Activated naive CD4-positive, alpha-beta T cell treated with anti-CD3 and anti-CD28 coated beads, Interleukin-2, amount 50 U/mL, for 72 hours (primary cell): ENCODE measurements at regions not wholly inside any gene's neighbourhood (a gene's known extent, or its start where the extent isn't known, plus 50 kb on each side); places are given as distances from the start of the nearest gene placed in this dataset.

Source experiments
- ATAC-seq, 2 donors: fragments of 150-1000 bp; cut with Tn5 transposase; 2 replicates each; pipeline ENCODE4 v1.10.0; 2021; ENCODE audit warnings: mild to moderate bottlenecking in 2 of 2, moderate library complexity in 2 of 2
- DNase-seq, 2 donors: peaks; one replicate each; pipeline ENCODE4 v3.0.0; 2021 to 2022; ENCODE audit warnings: low spot score in 2 of 2
- H3K27ac Mint-ChIP-seq, 2 donors: one replicate each; pipeline ENCODE4 v1.8.0; 2022; ENCODE audit warnings: mild to moderate bottlenecking in 2 of 2, mixed read lengths in 2 of 2
- H3K36me3 Mint-ChIP-seq, 2 donors: one replicate each; pipeline ENCODE4 v1.8.0; 2022; ENCODE audit warnings: mixed read lengths in 2 of 2
- H3K9me3 Mint-ChIP-seq, 2 donors: one replicate each; pipeline ENCODE4 v1.8.0; 2022; ENCODE audit warnings: mixed read lengths in 2 of 2

GRCh38 chr16:6690741-6691140, 641.9 kb upstream of the RBFOX1 start:
- DNase-seq (no peak), ATAC-seq (no peak)
- H3K36me3 Mint-ChIP-seq = peaks cover 6% of the 10 kb centered on the region in 2 donors
- no peak overlapping the region for H3K27ac Mint-ChIP-seq
- peaks cover 10 to 14% of the 10 kb centered on the region in 2 donors for H3K9me3 Mint-ChIP-seq

- no peak for ATAC-seq
- H3K9me3 Mint-ChIP-seq = peaks cover 10 to 12% of the 10 kb centered on the region in 2 donors
- H3K27ac Mint-ChIP-seq = no peak overlapping the region
- H3K36me3 Mint-ChIP-seq = peaks cover 6% of the 10 kb centered on the region in 2 donors
- DNase-seq = no peak
These were observed 643.0 kb upstream of the RBFOX1 start for GRCh38 chr16:6689643-6690042.

GRCh38 chr16:6687593-6687992, 645.1 kb upstream of the RBFOX1 start:
- DNase-seq (no peak), ATAC-seq (no peak)
- H3K27ac Mint-ChIP-seq = no peak overlapping the region
- peaks cover 6% of the 10 kb centered on the region in 2 donors for H3K36me3 Mint-ChIP-seq
- peaks cover 10 to 12% of the 10 kb centered on the region in 2 donors for H3K9me3 Mint-ChIP-seq

DNA sequence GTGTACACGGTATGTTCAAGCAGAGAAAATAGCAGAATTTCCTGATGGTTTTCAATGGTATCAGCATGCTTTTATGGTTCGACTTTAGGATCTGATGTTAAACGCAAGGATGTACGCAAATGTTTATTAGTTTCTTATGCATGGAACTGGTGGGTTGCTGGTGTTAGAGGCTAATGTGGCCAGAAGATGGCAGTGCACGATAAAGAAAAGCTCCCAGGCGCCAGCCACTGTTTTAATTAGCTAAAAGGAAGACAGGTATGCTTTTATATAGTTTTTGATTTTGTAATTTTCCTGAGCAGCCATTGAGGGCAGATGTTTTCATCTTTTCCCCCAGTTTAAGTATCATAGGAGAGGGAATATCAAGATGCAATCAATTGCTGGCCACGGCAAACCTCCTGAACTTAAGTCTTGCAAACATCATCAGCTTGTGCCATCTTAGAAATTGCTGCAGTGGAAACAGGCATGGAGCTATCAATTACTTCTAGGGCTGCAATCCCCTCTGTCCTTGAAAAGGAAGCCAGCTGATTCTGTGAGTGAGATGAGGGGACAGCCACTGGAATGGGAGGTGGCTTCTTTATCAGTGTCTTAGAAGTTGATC, 648.5 kb upstream of the RBFOX1 start:
- no peak overlapping the region for H3K27ac Mint-ChIP-seq
- peak in 1 of 2 donors; percentile 3 for DNase-seq
- H3K9me3 Mint-ChIP-seq = peaks cover 10 to 12% of the 10 kb centered on the region in 2 donors
- peaks cover 6 to 10% of the 10 kb centered on the region in 2 donors for H3K36me3 Mint-ChIP-seq
- no peak for ATAC-seq

DNA sequence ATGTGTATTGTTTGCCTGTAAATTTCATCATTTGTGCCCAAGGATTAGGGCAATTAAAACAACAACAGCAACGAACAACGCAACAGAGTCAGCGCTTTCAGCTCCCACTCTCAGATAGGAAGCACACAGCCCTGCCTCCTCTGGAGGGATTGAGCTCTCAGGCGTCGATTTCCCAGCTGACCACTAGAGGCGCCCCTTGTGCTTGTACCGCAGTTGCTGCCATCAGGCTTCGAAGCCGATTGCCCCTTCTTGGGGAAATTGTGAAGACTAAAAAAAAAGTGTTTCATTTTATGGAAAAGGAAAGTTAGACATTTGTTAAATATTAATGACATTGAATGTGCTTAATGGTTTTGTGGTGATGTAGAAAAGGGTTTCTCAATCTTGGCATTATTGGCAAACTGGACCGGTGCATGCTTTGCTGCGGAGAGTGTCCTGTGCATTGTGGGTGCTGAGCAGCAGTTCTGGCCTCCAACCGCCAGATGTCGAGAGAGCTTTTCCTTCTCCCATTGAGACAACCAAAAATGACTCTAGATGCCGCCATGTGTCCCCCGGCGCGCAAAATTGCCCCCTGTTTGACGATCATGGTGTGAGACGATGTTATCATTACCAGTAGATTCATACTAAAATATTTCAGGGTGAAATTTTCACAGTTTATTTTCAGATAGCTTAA, 650.4 kb upstream of the RBFOX1 start:
- no peak overlapping the region for H3K27ac Mint-ChIP-seq
- DNase-seq (peak in 1 of 2 donors; percentile 13), ATAC-seq (peak in 1 of 2 donors; percentile 38)
- peaks cover 3 to 5% of the 10 kb centered on the region in 2 donors for H3K9me3 Mint-ChIP-seq
- H3K36me3 Mint-ChIP-seq = peaks cover 0 to 4% of the 10 kb centered on the region in 2 donors

DNA sequence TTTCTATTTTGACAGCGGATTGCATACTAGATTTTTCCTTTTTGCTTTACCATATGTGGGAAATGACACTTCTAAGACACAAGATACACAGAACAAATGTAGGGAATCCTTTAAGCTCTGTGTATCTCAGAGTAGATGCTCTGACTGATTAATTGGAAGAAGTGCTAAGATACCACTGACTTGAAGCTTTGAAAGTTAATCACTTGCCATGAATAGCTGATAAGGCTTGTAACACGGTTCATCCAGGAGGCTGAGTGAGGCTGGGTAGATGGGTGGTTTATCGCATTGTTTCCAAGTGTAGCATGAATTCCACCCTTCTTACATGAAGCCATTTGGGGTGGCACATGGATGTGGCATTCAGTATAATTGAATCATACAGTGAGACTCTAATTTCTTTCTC, 654.1 kb upstream of the RBFOX1 start:
- Mint-ChIP-seq H3K9me3 (peaks cover 0 to 9% of the 10 kb centered on the region in 2 donors), H3K36me3 (peaks cover 0 to 10% of the 10 kb centered on the region in 2 donors), H3K27ac (no peak overlapping the region)
- ATAC-seq = no peak
- no peak for DNase-seq

DNA sequence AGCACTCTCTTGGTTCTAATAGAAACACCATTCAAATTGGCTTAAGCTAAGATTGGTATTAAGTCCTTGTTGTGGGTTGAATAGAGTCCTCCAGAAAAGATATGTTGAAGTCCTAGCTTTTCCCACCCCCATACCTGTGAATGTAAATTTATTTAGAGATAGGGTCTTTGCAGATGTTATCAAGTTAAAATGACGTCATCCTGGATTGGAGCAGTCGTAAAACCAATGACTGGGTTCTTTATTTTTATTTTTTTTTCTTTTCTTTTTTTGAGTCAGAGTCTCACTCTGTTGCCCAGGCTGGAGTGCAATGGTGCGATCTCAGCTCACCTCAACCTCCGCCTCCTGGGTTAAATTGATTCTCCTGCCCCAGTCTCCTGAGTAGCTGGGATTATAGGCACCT, 658.6 kb upstream of the RBFOX1 start:
- no peak overlapping the region for H3K27ac Mint-ChIP-seq
- peaks cover 0 to 6% of the 10 kb centered on the region in 2 donors for H3K36me3 Mint-ChIP-seq
- ATAC-seq (no peak), DNase-seq (no peak)
- H3K9me3 Mint-ChIP-seq = peaks cover 0 to 14% of the 10 kb centered on the region in 2 donors

GRCh38 chr16:6672507-6672906, 660.1 kb upstream of the RBFOX1 start:
- no peak for ATAC-seq
- Mint-ChIP-seq H3K27ac (no peak overlapping the region), H3K9me3 (peaks cover 0 to 14% of the 10 kb centered on the region in 2 donors), H3K36me3 (peaks cover 0 to 6% of the 10 kb centered on the region in 2 donors)
- no peak for DNase-seq

DNA sequence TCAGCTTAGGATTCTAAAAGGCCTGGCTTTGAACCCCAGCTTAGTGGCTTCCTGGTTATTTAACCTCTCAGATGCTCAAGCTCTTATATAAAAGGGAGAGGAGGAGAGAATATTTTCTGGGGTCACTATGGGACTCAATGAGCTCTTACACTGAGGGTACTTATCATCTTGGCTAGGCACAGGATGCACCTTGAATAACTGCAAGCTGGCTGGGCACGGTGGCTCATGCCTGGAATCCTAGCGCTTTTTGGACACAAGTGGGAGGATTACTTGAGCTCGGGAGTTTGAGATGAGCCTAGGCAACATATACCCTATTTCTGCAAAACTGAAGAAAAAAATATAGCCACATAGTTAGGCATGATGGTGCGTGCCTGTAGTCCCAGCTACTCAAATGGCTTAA, 665.3 kb upstream of the RBFOX1 start:
- H3K27ac Mint-ChIP-seq = no peak overlapping the region
- no peaks in the 10 kb centered on the region for H3K36me3 Mint-ChIP-seq
- H3K9me3 Mint-ChIP-seq = peaks cover 0 to 18% of the 10 kb centered on the region in 2 donors
- no peak for DNase-seq
- no peak for ATAC-seq

- no peak overlapping the region for H3K27ac Mint-ChIP-seq
- H3K9me3 Mint-ChIP-seq = peaks cover 4 to 15% of the 10 kb centered on the region in 2 donors
- ATAC-seq (no peak), DNase-seq (no peak)
- H3K36me3 Mint-ChIP-seq = no peaks in the 10 kb centered on the region
These were observed 667.5 kb upstream of the RBFOX1 start for GRCh38 chr16:6665126-6665525.

DNA sequence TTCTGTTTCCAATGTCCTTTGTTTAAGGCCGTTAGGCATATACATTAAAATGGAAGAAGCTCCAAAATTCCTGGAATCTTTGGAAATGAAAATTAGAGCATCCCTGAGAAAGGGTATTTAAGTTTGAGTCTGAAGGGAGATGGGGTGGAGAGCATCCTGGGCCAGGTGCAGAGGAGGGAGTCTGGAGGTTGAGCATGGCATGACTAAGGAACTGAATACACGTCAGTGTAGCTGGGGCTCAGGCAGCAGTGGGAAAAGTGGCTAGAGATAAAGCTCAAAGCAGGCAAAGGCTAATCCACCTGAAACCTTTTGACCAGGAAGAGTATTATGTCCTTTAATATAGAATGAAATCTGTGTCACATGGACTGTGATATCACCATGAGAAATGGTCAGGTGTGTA, 669.0 kb upstream of the RBFOX1 start:
- Mint-ChIP-seq H3K9me3 (peaks cover 4 to 15% of the 10 kb centered on the region in 2 donors), H3K27ac (no peak overlapping the region), H3K36me3 (no peaks in the 10 kb centered on the region)
- ATAC-seq (no peak), DNase-seq (no peak)

- Mint-ChIP-seq H3K27ac (no peak overlapping the region), H3K36me3 (no peaks in the 10 kb centered on the region), H3K9me3 (peaks cover 17 to 21% of the 10 kb centered on the region in 2 donors)
- ATAC-seq (no peak), DNase-seq (no peak)
These were observed 675.9 kb upstream of the RBFOX1 start for GRCh38 chr16:6656760-6657159.

GRCh38 chr16:6646891-6647290, 685.8 kb upstream of the RBFOX1 start:
- no peaks in the 10 kb centered on the region for H3K36me3 Mint-ChIP-seq
- ATAC-seq (no peak), DNase-seq (no peak)
- H3K9me3 Mint-ChIP-seq = no peaks in the 10 kb centered on the region
- no peak overlapping the region for H3K27ac Mint-ChIP-seq

DNA sequence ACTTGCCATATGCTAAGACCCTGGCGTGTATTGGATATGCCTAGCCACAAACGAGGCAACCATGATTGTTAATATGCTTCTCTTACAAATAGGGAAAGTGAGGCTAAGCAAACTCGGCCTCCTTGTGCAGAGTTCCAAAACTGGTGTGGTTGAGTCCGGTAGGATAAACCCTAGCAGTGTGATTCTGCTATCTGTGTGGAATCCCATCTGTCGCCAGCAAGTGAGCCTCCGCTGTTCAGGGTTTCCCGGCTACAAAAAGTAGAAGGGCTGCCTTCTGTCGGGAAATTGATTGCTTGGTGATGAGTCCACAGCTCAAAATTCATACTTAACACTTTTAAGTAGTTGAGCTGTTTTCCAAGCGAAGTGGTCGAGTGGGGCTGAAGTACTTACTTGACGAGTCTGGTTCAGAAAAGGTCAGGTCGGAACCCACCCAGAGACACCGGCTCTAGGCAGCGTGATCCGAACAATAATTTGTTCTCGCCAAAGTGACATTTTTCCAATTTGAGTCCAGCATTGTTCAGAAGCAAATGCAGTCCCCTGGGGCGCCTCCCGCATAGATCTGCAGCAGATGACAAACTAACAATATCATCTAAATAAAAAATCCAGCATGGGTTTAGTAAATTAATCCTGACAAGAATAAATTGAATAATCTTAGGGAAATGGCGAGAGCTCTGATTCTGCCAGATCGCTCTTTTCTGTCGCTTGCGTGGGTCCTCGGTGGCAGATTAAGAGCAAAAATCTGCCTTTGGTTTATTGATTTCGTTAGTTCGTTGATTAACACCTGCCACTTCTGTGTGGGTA, 686.7 kb upstream of the RBFOX1 start:
- H3K9me3 Mint-ChIP-seq = no peaks in the 10 kb centered on the region
- DNase-seq (no peak), ATAC-seq (no peak)

GRCh38 chr16:6644916-6645315, 687.7 kb upstream of the RBFOX1 start:
- ATAC-seq = no peak
- DNase-seq = no peak
- Mint-ChIP-seq H3K36me3 (no peaks in the 10 kb centered on the region), H3K27ac (no peak overlapping the region), H3K9me3 (no peaks in the 10 kb centered on the region)

More for the DNA sequence above, 686.7 kb upstream of the RBFOX1 start:
- H3K36me3 Mint-ChIP-seq = no peaks in the 10 kb centered on the region
- no peak overlapping the region for H3K27ac Mint-ChIP-seq

DNA sequence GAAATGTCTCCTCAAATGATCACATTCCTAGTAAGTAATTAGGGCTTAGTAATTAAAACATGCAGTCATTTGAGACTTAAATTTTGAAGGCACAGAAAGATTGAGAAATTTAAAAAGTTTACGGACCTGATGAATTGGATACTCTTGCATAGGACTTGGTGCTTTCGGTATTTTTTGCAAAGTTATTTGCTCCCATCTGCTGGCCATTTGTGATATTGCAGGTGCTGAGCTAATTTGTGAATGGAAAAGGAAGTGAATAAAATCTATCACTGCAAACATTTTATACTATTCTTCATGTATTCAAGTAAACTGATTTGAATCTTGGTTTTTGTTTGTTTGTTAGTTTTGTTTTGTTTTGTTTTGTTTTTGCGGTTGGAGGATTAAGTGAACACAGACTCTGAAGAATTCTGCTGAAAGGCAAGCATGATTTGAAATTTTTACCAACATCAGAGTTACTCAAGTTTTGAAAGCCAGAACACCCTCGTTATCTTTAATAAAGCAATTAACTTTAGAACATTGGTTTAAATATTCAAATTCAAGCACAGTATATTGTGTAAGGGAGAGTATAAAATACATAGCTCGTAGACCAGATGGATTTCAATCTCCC, 689.5 kb upstream of the RBFOX1 start:
- Mint-ChIP-seq H3K36me3 (no peaks in the 10 kb centered on the region), H3K27ac (no peak overlapping the region), H3K9me3 (no peaks in the 10 kb centered on the region)
- DNase-seq (peak in 1 of 2 donors; percentile 53), ATAC-seq (no peak)

GRCh38 chr16:6642271-6642670, 690.4 kb upstream of the RBFOX1 start:
- no peaks in the 10 kb centered on the region for H3K36me3 Mint-ChIP-seq
- no peak for DNase-seq
- H3K27ac Mint-ChIP-seq = no peak overlapping the region
- no peaks in the 10 kb centered on the region for H3K9me3 Mint-ChIP-seq
- ATAC-seq = no peak
